HT1080 (cell line): ENCODE measurements at regions not wholly inside any gene's neighbourhood (a gene's known extent, or its start where the extent isn't known, plus 50 kb on each side); places are given as distances from the start of the nearest gene placed in this dataset.
A peak's percentile ranks its signal among the peaks of the same experiment; 100 is the strongest.
"Not testable (repeated sequence)": the region's sequence is repeated elsewhere in the genome, so short reads cannot be mapped to it uniquely, and the experiment has no call there.

Source experiments
- DNase-seq: peaks from one replicate; pipeline ENCODE4 v3.0.0-alpha.2; 2015; ENCODE audit warnings: low read depth

DNA sequence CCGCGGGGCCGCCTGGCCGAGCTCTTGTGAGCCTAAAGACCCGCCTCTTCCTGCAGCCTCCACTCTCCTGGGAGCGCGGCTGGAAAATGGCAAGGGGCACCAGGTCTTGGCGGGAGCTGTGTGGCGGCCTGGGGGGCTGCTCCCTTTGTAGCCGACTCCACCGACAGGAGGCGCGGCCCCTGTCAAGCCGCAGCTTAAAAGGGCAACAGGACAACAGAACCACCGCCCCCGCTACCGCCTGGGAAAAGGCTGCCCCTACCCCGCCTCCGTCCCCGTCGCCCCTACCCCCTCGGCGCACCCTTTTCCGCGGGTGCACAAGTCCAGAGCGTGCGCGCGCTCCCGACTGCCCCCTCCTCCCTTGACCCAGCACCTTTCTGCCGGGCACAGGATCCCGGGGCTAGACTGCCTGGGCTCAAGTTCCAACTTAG is 60.3 kb downstream of the GOLGA8K start:
- peak; percentile 1 for DNase-seq

GRCh38 chr15:32342268-32342667 is 60.8 kb downstream of the GOLGA8K start:
- DNase-seq: not testable (repeated sequence)

- DNase-seq: not testable (repeated sequence)
Measured at GRCh38 chr15:32341530-32341929, 61.6 kb downstream of the GOLGA8K start.

- not testable (repeated sequence) for DNase-seq
Measured at GRCh38 chr15:32336804-32337203, 66.3 kb downstream of the GOLGA8K start.

- not testable (repeated sequence) for DNase-seq
Measured at GRCh38 chr15:32323353-32323752, 79.7 kb downstream of the GOLGA8K start.

DNA sequence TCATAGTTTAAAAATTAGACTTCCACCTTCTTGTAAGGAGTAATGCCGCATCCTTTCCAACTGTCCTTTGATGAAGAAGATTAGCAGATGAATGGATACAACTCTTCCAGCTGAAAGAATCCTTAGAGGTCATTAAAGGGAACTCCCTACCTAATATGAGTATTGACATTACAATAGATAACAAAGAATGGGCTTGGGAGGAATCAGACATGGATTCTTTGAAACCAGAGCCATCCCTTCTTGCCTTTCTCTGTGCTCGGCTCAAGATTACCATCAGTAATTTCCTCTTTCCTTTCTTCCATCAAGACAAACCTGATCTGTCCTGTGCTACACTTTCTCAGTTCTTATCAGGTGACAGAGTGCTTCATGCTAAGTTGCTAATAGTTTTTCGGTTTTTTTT is 83.8 kb downstream of the GOLGA8K start:
- not testable (repeated sequence) for DNase-seq

DNA sequence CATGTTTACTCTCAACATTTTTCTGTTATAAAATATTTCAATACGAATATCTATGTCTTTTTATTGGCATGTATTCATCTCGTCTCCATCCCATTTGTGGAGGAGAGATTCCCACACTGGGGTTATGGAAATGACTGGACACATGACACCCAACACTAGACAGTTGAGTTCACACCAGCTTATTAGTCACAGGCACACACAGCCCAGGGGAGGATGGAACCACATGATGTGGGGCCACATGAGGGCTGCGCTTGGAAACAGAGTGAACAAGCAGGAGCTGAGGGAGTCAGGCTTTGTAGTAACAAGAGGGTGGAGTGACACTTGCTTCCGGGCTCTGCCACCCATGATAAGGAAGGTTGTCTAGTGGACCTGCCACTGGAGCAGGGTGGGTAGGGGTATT is 86.6 kb downstream of the GOLGA8K start:
- DNase-seq: not testable (repeated sequence)

- DNase-seq: not testable (repeated sequence)
Measured at GRCh38 chr15:32315079-32315939, 87.8 kb downstream of the GOLGA8K start.

GRCh38 chr15:32313446-32314209 is 89.5 kb downstream of the GOLGA8K start:
- DNase-seq: not testable (repeated sequence)

- DNase-seq: not testable (repeated sequence)
Measured at GRCh38 chr15:32312721-32313120, 90.4 kb downstream of the GOLGA8K start.

DNA sequence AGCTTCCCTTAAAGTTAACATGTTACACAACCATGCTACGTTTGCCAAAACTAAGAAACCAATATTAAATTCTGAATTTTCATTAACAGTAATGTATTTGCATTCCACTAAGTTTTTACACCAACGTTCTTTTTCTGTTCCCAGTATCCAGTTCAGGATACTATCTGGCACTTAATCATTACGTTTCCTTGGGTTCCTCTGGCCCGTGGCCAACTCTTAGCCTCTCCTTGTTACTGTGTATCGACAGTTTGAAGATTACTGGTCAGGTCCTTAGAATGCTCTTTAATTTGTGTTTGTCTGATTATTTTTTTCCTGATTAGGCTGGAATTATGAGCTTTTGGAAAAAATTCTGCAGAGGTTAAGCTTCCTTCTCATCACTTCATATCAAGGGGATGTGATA is 95.5 kb downstream of the GOLGA8K start:
- DNase-seq: not testable (repeated sequence)

GRCh38 chr15:32276200-32276830 is 126.8 kb downstream of the GOLGA8K start:
- DNase-seq: not testable (repeated sequence)

DNA sequence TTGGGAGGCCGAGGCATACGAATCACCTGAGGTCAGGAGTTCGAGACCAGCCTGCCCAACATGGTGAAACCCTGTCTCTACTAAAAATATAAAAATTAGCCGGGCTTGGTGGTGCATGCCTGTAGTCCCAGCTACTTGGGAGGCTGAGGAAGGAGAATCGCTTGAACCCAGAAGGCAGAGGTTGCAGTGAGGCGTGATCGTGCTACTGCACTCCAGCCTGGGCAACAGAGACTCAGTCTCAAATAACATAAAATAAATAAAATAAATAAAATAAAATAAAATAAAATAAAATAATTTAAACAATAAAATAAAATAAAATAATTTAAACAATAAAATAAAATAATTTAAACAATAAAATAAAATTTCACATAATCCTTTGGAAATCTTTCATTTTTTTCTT is 149.1 kb downstream of the GOLGA8K start:
- DNase-seq: not testable (repeated sequence)

GRCh38 chr15:32249207-32249606 is 153.9 kb downstream of the GOLGA8K start:
- DNase-seq: not testable (repeated sequence)

DNA sequence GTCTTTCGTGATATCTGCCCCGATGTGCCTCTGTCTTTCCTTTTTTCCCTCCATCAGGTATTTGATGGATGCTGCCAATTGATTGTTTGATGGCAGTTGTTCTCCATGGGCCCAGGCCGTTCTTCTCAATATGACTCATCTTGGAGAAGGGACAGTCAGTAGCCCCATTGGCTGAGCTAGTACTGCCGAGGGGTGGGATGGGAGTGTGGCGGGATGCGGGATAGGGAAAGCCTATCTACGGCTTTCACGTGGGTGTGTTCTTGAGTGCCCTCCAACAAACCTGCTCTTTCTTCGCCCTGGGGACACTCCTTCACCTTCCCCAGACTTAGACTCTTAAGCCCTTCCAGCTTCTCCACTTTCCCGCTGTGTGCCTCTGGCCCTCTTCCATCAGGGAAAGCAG is 159.4 kb downstream of the GOLGA8K start:
- not testable (repeated sequence) for DNase-seq

GRCh38 chr15:32242780-32243528 is 160.1 kb downstream of the GOLGA8K start:
- not testable (repeated sequence) for DNase-seq

DNA sequence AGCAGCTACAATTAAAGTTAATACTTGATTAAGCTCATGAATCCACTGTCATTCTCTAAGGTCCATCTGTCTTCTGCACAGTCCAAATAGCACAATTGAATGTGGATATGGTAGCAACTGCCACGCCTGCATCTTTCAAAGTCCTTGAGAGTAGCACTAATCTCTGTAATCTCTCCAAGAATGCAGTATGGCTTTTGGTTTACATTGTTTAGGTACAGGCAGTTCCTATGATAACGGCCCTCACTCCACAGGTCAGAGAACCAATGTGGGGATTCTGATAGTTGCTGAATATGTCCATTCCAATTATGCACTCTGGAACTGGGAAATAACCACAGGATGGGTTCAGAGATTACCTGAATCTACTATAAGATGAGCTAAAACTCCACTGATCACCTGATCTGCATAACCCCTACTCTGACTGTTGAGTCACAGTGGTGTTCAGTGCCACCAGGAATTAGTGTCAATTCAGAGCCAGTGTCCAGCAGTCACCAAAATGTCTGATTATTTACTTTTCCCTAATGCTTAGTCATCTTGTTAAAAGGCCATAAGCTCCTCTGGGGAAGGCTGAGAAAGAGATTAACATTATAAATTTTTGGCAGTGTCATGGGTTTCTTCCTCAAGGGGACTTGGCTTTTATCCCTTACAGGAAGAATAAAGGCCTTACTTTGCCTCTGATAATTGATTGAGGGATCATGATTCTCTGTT is 175.5 kb downstream of the GOLGA8K start:
- not testable (repeated sequence) for DNase-seq

- DNase-seq: no peak
Measured at GRCh38 chr15:32222716-32223115, 180.4 kb downstream of the GOLGA8K start.
